AG04450 (cell line): ENCODE measurements at regions not wholly inside any gene's neighbourhood (a gene's known extent, or its start where the extent isn't known, plus 50 kb on each side); places are given as distances from the start of the nearest gene placed in this dataset.
A peak's percentile ranks its signal among the peaks of the same experiment; 100 is the strongest.

Source experiments
- CTCF ChIA-PET: fragments of 300-600, 350-600 bp; formaldehyde crosslinking; extraction: SDS; loops from one replicate; lab custom pipeline; 2022; ENCODE audit warnings: antibody characterized with exemption, inconsistent platforms; lab: Charles Lee
- POLR2A ChIA-PET: fragments of 350-600 bp; formaldehyde crosslinking; extraction: SDS; loops from one replicate; lab custom pipeline; 2021; ENCODE audit warnings: antibody characterized with exemption, inconsistent platforms; lab: Yijun Ruan, JAX
- DNase-seq: peaks from one replicate; pipeline ENCODE4 v3.0.0-alpha.2; 2011; ENCODE audit warnings: low read depth, low spot score
- H3K27ac ChIP-seq: one replicate; pipeline ENCODE4 v1.5.1; 2012; ENCODE audit warnings: low read depth, low read length, control low read depth
- H3K27me3 ChIP-seq: one replicate; pipeline ENCODE4 v1.6.0; 2012; ENCODE audit warnings: low read length; ENCODE audit not compliant: control insufficient read depth, insufficient read depth
- H3K4me3 ChIP-seq: 2 replicates; pipeline ENCODE4 v1.5.1; 2011; ENCODE audit warnings: mild to moderate bottlenecking, low read depth, low read length, control low read depth
- H3K9me3 ChIP-seq: 2 replicates; pipeline ENCODE4 v1.5.1; 2012; ENCODE audit warnings: low read length; ENCODE audit not compliant: control insufficient read depth, insufficient read depth
- CTCF ChIP-seq: IDR thresholded peaks from 2 replicates; pipeline ENCODE4 v1.5.1; 2011; ENCODE audit warnings: low read depth, low read length, control low read depth, inconsistent platforms

- no peak overlapping the region for H3K4me3 ChIP-seq
- DNase-seq = no peak
- no peak for TF ChIP-seq CTCF
- H3K9me3 ChIP-seq = peaks cover 12% of the 10 kb centered on the region
- H3K27me3 ChIP-seq = no peaks in the 10 kb centered on the region
- H3K27ac ChIP-seq = no peak overlapping the region
- ChIA-PET CTCF (no interaction called here), POLR2A (no interaction called here)
Observed at GRCh38 chr12:124415064-124415463, 120.2 kb downstream of the RFLNA start.

GRCh38 chr12:124413915-124414314 is 119.0 kb downstream of the RFLNA start:
- H3K27ac ChIP-seq = no peak overlapping the region
- no peaks in the 10 kb centered on the region for H3K27me3 ChIP-seq
- peaks cover 12% of the 10 kb centered on the region for H3K9me3 ChIP-seq
- DNase-seq = no peak
- H3K4me3 ChIP-seq = no peak overlapping the region
- POLR2A ChIA-PET = no interaction called here
- CTCF ChIA-PET = no interaction called here
- no peak for TF ChIP-seq CTCF

- ChIA-PET CTCF (no interaction called here), POLR2A (no interaction called here)
- H3K9me3 ChIP-seq = peaks cover 12% of the 10 kb centered on the region
- DNase-seq = no peak
- TF ChIP-seq CTCF = no peak
- H3K4me3 ChIP-seq = no peak overlapping the region
- peak overlapping the region; percentile 11 for H3K27ac ChIP-seq
- no peaks in the 10 kb centered on the region for H3K27me3 ChIP-seq
Observed at GRCh38 chr12:124413401-124413800, 118.5 kb downstream of the RFLNA start.

GRCh38 chr12:124412646-124413015 is 117.7 kb downstream of the RFLNA start:
- ChIA-PET CTCF (interaction anchor here (0.6 kb wide), 1 partner anchor 58 kb away, joined by 3 read pairs; no protein-coding TSS in a partner anchor), POLR2A (interaction anchor here (0.6 kb wide), 2 partner anchors 19 to 381 kb away, joined by 3 to 8 read pairs; no protein-coding TSS in a partner anchor)
- Histone ChIP-seq H3K4me3 (no peak overlapping the region), H3K9me3 (peaks cover 12% of the 10 kb centered on the region), H3K27me3 (no peaks in the 10 kb centered on the region), H3K27ac (peak overlapping the region; percentile 61)
- no peak for TF ChIP-seq CTCF
- no peak for DNase-seq

- Histone ChIP-seq H3K27ac (peak overlapping the region; percentile 93), H3K4me3 (no peak overlapping the region), H3K27me3 (no peaks in the 10 kb centered on the region), H3K9me3 (peaks cover 8% of the 10 kb centered on the region)
- ChIA-PET CTCF (interaction anchor here (0.6 to 3.7 kb wide), 2 partner anchors 13 to 58 kb away, joined by 3 to 17 read pairs; no protein-coding TSS in a partner anchor), POLR2A (interaction anchor here (0.6 to 1.0 kb wide), 3 partner anchors 10 to 23 kb away, joined by 3 to 7 read pairs (median 4); no protein-coding TSS in a partner anchor)
- no peak for DNase-seq
- no peak for TF ChIP-seq CTCF
Observed at GRCh38 chr12:124411953-124412645, 117.2 kb downstream of the RFLNA start.
